MM.1S (cell line): ENCODE measurements at regions not wholly inside any gene's neighbourhood (a gene's known extent, or its start where the extent isn't known, plus 50 kb on each side); places are given as distances from the start of the nearest gene placed in this dataset.

Experiments
- DNase-seq: peaks from one replicate; pipeline ENCODE4 v3.0.0-alpha.2; 2015
- H2AFZ ChIP-seq: fragments of 300-600 bp; sonication (generic); 2 replicates; pipeline ENCODE4 v1.6.0; 2016; ENCODE audit warnings: antibody characterized with exemption, low read length
- H3F3A ChIP-seq: fragments of 300-600 bp; sonication (generic); 2 replicates; pipeline ENCODE4 v1.6.1; 2016; ENCODE audit warnings: mild to moderate bottlenecking, antibody characterized with exemption, low read length, moderate library complexity, mixed read lengths; ENCODE audit not compliant: insufficient read depth
- H3K27ac ChIP-seq: fragments of 300-600 bp; sonication (generic); 2 replicates; pipeline ENCODE4 v1.5.1; 2016; ENCODE audit warnings: mild to moderate bottlenecking, low read length
- H3K27me3 ChIP-seq: fragments of 300-600 bp; sonication (generic); replicated peaks from 2 replicates; pipeline ENCODE4 v1.6.0; 2016; ENCODE audit warnings: low read length; ENCODE audit not compliant: insufficient read depth
- H3K36me3 ChIP-seq: fragments of 300-600 bp; sonication (generic); replicated peaks from 2 replicates; pipeline ENCODE4 v1.6.1; 2016; ENCODE audit warnings: mild to moderate bottlenecking, low read length, mixed read lengths; ENCODE audit not compliant: insufficient read depth
- H3K4me1 ChIP-seq: fragments of 300-600 bp; sonication (generic); 2 replicates; pipeline ENCODE4 v1.6.1; 2016; ENCODE audit warnings: low read length, mixed read lengths
- H3K4me2 ChIP-seq: fragments of 300-600 bp; sonication (generic); 2 replicates; pipeline ENCODE4 v1.6.0; 2016; ENCODE audit warnings: low read depth, low read length
- H3K4me3 ChIP-seq: fragments of 300-600 bp; sonication (generic); 2 replicates; pipeline ENCODE4 v1.5.1; 2016; ENCODE audit warnings: low read length, mixed read lengths
- H3K79me2 ChIP-seq: fragments of 300-600 bp; sonication (generic); 2 replicates; pipeline ENCODE4 v1.6.1; 2016; ENCODE audit warnings: mixed run types, low read length, mixed read lengths
- H3K9ac ChIP-seq: fragments of 300-600 bp; sonication (generic); 2 replicates; pipeline ENCODE4 v1.6.1; 2016; ENCODE audit warnings: low read length, mixed read lengths
- H3K9me2 ChIP-seq: fragments of 300-600 bp; sonication (generic); replicated peaks from 2 replicates; pipeline ENCODE4 v1.6.1; 2016; ENCODE audit warnings: mild to moderate bottlenecking, low read length, mixed read lengths; ENCODE audit not compliant: insufficient read depth
- H3K9me3 ChIP-seq: fragments of 300-600 bp; sonication (generic); replicated peaks from 2 replicates; pipeline ENCODE4 v1.6.1; 2016; ENCODE audit warnings: mild to moderate bottlenecking, low read length, mixed read lengths; ENCODE audit not compliant: insufficient read depth
- H4K20me1 ChIP-seq: fragments of 300-600 bp; sonication (generic); 2 replicates; pipeline ENCODE4 v1.6.1; 2016; ENCODE audit warnings: mild to moderate bottlenecking, low read length, moderate library complexity, mixed read lengths; ENCODE audit not compliant: insufficient read depth
- EZH2 ChIP-seq: fragments of 300-600 bp; sonication (generic); optimal IDR thresholded peaks from 2 replicates; pipeline ENCODE3; 2017; ENCODE audit warnings: low read depth, mild to moderate bottlenecking, antibody characterized with exemption, low read length, mixed read lengths
- EZH2phosphoT487 ChIP-seq: fragments of 300-600 bp; sonication (generic); IDR thresholded peaks from 2 replicates; pipeline ENCODE4 v1.6.1; 2018; ENCODE audit warnings: antibody characterized with exemption, low read length
- TF ChIP-seq, protein P1 (sequence below): fragments of 300-600 bp; sonication (generic); IDR thresholded peaks from 2 replicates; pipeline ENCODE4 v1.5.1; 2016; ENCODE audit warnings: antibody characterized with exemption, low read length, mixed read lengths

DNA sequence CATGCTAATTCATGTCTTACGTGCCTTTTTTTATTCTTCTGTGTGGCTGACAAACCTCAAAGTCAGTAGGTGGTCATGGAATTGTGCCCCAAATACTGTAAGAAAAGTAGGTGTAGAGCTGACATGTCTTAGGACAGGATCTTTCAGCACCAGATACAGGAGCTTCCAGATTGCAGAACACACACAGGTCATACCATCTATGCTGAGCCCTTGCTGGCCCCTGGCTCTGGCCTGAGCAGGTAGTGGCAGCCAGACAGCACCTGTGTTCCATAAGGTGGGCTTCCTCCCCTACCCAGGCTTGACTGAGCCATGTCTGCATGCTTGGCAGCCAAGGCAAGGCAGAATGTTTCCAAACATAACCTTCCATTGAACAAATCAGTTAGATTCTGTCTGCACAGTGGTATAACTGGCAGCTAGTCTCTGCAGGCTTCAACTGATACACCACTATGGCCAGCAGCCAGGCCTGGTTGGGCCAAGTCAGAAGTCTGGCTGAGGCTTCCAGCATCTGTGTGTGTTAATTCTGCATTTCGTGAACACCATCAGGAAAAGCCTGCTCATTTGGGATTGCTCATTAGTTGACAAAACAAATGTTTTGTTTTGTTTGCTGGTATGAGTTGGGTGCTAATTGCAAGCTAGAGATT, 366.5 kb downstream of the FOXA2 start:
- Histone ChIP-seq H3K4me1 (no peaks in the 10 kb centered on the region), H3K9ac (no peak overlapping the region), H3F3A (no peaks in the 10 kb centered on the region), H3K9me2 (no peaks in the 10 kb centered on the region), H3K4me2 (no peak overlapping the region), H3K79me2 (no peaks in the 10 kb centered on the region), H3K9me3 (no peaks in the 10 kb centered on the region), H2AFZ (no peak overlapping the region), H3K27ac (no peak overlapping the region), H4K20me1 (no peaks in the 10 kb centered on the region), H3K27me3 (no peaks in the 10 kb centered on the region), H3K4me3 (no peak overlapping the region), H3K36me3 (no peaks in the 10 kb centered on the region)
- DNase-seq, result no peak
- TF ChIP-seq EZH2phosphoT487, result no peak
- TF ChIP-seq EZH2, result no peak
- TF ChIP-seq, protein P1, sequence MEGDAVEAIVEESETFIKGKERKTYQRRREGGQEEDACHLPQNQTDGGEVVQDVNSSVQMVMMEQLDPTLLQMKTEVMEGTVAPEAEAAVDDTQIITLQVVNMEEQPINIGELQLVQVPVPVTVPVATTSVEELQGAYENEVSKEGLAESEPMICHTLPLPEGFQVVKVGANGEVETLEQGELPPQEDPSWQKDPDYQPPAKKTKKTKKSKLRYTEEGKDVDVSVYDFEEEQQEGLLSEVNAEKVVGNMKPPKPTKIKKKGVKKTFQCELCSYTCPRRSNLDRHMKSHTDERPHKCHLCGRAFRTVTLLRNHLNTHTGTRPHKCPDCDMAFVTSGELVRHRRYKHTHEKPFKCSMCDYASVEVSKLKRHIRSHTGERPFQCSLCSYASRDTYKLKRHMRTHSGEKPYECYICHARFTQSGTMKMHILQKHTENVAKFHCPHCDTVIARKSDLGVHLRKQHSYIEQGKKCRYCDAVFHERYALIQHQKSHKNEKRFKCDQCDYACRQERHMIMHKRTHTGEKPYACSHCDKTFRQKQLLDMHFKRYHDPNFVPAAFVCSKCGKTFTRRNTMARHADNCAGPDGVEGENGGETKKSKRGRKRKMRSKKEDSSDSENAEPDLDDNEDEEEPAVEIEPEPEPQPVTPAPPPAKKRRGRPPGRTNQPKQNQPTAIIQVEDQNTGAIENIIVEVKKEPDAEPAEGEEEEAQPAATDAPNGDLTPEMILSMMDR, result no peak

DNA sequence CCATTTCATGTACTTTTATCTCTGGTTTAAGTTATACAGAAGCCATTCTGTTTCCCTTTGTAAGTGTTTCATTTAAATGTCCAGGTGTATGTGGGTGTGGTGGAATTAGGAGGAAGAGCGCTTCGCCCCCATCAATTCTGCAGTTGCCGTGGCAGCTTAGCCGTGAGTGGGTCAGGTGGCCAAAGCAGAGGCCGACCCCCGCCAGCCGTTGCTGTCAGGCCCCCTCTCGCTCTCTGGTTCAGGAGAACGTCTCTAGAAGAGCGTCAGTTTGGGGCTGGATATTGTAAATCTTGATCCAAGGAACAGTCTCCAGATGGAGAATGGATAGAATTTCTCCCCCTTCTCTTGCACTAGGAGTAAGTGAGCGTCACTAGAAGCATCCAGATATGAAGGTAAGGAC, 367.4 kb downstream of the FOXA2 start:
- Histone ChIP-seq H3K9me3 (no peaks in the 10 kb centered on the region), H2AFZ (no peak overlapping the region), H3K4me1 (no peaks in the 10 kb centered on the region), H3K4me3 (no peak overlapping the region), H3K27ac (no peak overlapping the region), H3F3A (no peaks in the 10 kb centered on the region), H3K9me2 (no peaks in the 10 kb centered on the region), H4K20me1 (no peaks in the 10 kb centered on the region), H3K9ac (no peak overlapping the region), H3K4me2 (no peak overlapping the region), H3K79me2 (no peaks in the 10 kb centered on the region), H3K27me3 (no peaks in the 10 kb centered on the region), H3K36me3 (no peaks in the 10 kb centered on the region)
- TF ChIP-seq, protein P1, result no peak
- no peak for TF ChIP-seq EZH2
- no peak for TF ChIP-seq EZH2phosphoT487
- no peak for DNase-seq

DNA sequence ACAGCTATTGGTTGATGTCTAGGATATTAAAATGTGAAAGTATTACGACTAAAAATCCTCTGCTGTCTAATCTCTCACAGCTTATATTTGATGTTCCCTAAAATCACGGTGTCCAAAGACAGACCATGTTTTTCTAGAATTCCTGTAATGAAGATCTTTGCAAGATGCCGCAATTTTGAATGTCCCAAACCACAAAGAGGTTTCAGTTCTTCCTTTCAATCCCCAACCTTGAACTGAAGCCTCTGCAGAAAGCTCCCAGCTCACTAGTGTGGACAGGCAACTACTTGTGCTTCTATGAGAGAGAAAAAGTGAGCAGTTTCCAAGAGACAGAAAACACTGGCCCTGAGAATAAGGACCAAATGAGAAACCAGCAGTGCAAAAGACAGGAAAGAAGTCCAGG, 370.1 kb downstream of the FOXA2 start:
- no peaks in the 10 kb centered on the region for H3K9me3 ChIP-seq
- no peaks in the 10 kb centered on the region for H3K4me1 ChIP-seq
- H3K36me3 ChIP-seq, result no peaks in the 10 kb centered on the region
- TF ChIP-seq EZH2phosphoT487 (no peak), EZH2 (no peak)
- TF ChIP-seq, protein P1, result no peak
- H3K79me2 ChIP-seq, result no peaks in the 10 kb centered on the region
- no peak for DNase-seq
- no peaks in the 10 kb centered on the region for H3F3A ChIP-seq
- H3K9me2 ChIP-seq, result no peaks in the 10 kb centered on the region
- no peak overlapping the region for H2AFZ ChIP-seq
- no peak overlapping the region for H3K9ac ChIP-seq
- no peak overlapping the region for H3K4me3 ChIP-seq
- H4K20me1 ChIP-seq, result no peaks in the 10 kb centered on the region
- no peak overlapping the region for H3K27ac ChIP-seq
- no peaks in the 10 kb centered on the region for H3K27me3 ChIP-seq
- no peak overlapping the region for H3K4me2 ChIP-seq
